GM21619 (cell line): ENCODE measurements at regions not wholly inside any gene's neighbourhood (a gene's known extent, or its start where the extent isn't known, plus 50 kb on each side); places are given as distances from the start of the nearest gene placed in this dataset.

Source experiments
- ATAC-seq: cut with Tn5 transposase; IDR thresholded peaks from one replicate; pipeline ENCODE4 v1.9.1; 2021; ENCODE audit not compliant: unreplicated experiment

GRCh38 chr12:19709889-19710288 is 270.6 kb downstream of the AEBP2 start:
- ATAC-seq = no peak

DNA sequence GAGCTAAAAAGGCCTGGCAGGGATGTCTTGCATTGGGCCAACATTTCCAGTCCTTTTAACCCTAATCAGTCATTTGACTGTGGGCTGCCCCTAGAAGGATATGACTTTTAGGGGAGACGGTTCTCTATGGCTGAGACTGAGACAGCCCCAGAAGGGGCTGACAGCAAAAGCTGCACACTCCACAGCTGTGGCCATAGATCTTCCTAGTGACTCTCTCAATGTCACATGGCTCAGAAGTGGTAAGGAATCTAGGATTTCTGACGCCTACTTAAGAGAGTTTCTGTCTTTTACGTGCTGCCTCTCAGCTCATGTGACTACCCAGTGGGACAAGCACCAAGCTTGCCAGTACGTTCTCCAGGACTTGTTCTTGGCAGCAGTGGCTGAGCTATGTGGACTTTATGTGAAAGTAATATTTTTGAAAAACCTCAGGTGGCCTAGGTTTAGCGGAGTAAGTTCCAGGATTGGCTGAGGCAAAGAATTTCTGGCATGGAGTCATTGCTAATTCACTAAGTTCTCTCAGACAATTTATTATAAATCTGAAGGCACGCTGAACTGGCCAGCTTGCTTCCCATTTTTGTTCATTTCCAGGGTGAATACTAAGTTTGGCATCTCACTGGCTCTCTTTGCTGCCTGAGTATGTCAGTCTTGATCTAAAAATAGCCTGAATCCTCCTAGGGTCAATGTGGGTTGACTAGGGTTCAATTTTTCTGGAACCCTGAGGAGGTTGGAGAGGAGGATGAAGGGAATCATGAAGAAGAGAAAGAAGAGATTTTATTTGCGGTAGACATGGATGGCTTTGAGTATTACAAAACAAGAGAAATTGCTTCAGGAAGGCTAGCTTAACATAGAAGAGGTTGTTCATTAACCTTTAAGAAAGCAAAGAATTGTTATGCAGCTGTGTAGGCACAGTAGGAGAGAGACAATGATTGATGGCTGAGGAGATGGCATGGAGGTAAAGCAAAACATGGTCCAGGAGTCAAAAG is 271.8 kb downstream of the AEBP2 start:
- no peak for ATAC-seq

GRCh38 chr12:19712041-19712440 is 272.7 kb downstream of the AEBP2 start:
- ATAC-seq = no peak

DNA sequence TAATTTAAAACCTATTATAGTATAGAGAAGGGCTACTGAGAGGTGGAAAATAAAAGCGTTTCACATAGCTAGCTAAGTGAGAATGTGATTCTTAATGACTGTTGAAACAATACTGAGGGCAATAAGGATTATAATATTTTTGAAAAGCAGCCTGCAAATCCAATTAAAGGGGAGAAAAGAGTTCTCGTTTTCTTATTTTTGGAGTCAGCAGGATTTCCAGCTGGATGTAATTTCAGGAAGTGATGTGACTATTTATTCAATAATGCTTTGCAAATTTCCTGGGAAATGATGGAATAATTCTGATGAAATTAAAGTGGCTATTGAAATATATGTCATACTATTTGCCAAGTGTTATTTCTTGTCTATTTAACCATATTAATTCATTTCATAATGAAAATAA is 279.1 kb downstream of the AEBP2 start:
- ATAC-seq = no peak

GRCh38 chr12:19719672-19720071 is 280.4 kb downstream of the AEBP2 start:
- no peak for ATAC-seq

DNA sequence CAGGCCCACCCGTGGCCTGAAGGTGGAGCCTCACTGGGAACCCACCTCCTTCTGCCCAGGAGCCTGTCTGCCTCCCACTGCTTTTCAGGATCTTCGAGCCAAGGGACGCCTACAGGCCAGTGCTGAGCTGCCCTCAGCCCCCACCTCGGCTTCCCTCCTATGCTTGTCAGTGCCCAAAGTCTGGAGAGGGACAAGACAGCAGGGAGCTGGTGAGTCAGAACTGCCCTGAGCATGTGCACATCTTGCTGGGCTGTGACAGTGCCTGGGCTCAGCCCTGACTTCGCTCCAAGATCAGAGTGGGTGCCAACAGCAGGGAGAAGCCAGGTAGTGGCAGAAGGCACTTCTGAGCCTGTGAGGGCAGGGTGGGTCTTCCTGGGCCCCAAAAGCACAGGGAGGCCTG is 286.8 kb downstream of the AEBP2 start:
- no peak for ATAC-seq

GRCh38 chr12:19726592-19726991 is 287.3 kb downstream of the AEBP2 start:
- ATAC-seq = no peak

DNA sequence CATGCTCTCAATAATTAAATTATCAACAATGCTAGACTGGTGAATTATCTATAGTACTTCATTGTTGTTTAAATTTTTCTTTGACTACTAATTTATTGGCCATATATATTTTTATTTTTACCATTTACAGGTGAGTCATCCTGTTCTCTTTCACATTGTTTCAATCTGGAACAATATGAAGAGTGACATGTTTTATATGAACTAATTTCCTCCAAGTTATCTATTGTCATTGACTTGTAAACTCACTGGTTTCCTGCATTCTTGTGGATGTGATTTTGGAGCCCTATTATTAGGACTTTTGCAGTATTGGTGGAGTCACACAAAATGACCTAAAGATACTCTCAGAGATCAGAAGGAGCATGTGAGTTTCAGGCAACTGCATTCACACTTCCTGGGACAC is 297.7 kb downstream of the AEBP2 start:
- ATAC-seq = no peak

- ATAC-seq = no peak
These were observed 300.0 kb downstream of the AEBP2 start for GRCh38 chr12:19739195-19739776.

DNA sequence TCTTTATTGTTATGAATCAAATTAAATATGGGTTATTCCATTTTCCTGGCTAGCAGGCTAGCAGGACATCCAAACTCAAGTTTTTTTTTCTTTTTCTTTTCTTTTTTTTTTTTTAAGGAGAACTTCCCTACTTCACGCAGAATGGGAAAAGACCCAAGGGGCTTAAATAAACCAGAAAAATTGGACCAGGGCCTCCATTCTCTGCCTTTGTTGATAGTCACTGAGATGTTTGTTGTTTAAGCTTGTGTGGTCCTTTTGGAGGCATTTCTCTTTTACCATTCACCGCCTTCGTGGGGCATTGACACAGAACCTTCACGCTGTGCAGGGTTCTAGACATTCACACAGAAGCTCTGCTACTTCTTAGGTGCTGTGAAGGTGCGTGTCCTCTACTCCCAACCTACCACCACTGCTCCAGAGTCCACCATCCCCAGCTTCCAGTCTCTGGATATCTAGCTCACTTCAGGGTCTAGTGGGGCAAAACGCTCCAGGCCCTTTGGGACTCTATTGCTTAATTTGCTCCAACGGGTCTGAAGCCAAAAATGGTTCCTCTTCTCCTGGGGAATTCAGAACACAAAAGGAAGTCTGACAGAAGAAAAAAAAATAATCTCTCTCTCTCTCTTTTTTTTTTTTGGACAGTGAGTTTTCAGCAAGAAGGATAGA is 301.3 kb downstream of the AEBP2 start:
- no peak for ATAC-seq

- ATAC-seq = no peak
These were observed 301.8 kb downstream of the AEBP2 start for GRCh38 chr12:19741132-19741489.

- ATAC-seq = no peak
These were observed 305.5 kb downstream of the AEBP2 start for GRCh38 chr12:19744705-19745218.

DNA sequence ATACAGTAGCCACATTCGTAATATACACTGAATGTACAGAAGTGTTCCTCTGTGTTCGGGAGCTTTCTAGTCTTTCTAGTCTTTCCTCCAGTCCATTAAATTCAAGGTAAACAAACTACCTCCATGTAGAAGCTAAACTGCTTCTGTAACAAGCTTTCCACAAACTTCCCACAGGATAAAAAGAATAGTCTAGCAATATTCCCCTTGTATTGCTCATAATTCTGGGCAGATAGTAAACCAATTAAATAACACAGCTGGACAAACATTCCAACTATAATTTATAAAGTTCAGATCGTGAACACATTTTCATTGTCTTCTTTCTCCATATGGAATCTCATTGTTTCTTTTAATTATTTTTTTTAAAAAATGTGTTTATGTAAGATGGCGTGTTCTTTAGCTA is 307.2 kb downstream of the AEBP2 start:
- no peak for ATAC-seq

GRCh38 chr12:19749906-19750574 is 310.7 kb downstream of the AEBP2 start:
- no peak for ATAC-seq

GRCh38 chr12:19751078-19751477 is 311.8 kb downstream of the AEBP2 start:
- no peak for ATAC-seq

DNA sequence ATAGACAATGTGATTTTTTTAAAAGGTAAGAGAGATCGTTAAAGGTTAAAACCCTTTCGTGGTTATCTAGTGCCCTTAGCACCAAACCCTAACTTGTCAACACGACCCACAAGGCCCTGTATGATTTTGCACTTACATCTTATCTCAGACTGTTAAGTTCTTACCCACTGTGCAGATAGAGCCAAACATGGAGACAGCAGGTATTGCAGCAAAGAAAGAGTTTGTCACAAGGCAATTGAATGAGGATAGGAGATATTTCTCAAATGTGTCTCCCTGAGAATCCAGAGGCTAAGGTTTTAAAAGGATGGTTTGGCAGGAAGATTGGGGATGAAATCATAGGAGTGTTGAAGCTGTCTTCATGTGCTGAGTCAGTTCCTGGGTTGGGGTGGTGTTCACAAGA is 313.4 kb downstream of the AEBP2 start:
- ATAC-seq = no peak

GRCh38 chr12:19755136-19755535 is 315.8 kb downstream of the AEBP2 start:
- ATAC-seq = no peak

- ATAC-seq = no peak
These were observed 318.1 kb downstream of the AEBP2 start for GRCh38 chr12:19757317-19757877.

DNA sequence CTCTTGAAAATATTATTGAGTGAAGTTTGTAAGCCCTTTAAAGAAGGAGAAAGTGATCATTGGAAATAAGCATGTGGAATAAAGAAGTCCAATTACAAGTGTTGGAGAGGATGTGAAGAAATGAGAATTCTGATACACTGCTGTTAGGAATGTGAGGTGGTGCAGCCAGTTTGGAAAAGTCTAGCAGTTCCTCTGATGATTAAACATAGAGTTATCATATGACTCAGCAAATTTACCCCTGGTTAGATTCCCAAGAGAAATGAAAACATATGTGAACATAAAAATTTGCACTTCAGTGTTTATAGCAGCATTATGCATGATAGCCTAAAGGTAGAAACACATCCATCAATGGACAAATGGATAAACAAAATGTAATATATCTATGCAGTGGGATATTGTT is 319.9 kb downstream of the AEBP2 start:
- ATAC-seq = no peak

GRCh38 chr12:19760611-19761010 is 321.3 kb downstream of the AEBP2 start:
- no peak for ATAC-seq

GRCh38 chr12:19761463-19761862 is 322.2 kb downstream of the AEBP2 start:
- ATAC-seq = no peak
